HG03520 (cell line): ENCODE measurements at regions not wholly inside any gene's neighbourhood (a gene's known extent, or its start where the extent isn't known, plus 50 kb on each side); places are given as distances from the start of the nearest gene placed in this dataset.
"Not testable (repeated sequence)": the region's sequence is repeated elsewhere in the genome, so short reads cannot be mapped to it uniquely, and the experiment has no call there.

Source experiments
- ATAC-seq: cut with Tn5 transposase; IDR thresholded peaks from one replicate; pipeline ENCODE4 v1.9.1; 2021; ENCODE audit warnings: mild to moderate bottlenecking, moderate library complexity; ENCODE audit not compliant: unreplicated experiment

DNA sequence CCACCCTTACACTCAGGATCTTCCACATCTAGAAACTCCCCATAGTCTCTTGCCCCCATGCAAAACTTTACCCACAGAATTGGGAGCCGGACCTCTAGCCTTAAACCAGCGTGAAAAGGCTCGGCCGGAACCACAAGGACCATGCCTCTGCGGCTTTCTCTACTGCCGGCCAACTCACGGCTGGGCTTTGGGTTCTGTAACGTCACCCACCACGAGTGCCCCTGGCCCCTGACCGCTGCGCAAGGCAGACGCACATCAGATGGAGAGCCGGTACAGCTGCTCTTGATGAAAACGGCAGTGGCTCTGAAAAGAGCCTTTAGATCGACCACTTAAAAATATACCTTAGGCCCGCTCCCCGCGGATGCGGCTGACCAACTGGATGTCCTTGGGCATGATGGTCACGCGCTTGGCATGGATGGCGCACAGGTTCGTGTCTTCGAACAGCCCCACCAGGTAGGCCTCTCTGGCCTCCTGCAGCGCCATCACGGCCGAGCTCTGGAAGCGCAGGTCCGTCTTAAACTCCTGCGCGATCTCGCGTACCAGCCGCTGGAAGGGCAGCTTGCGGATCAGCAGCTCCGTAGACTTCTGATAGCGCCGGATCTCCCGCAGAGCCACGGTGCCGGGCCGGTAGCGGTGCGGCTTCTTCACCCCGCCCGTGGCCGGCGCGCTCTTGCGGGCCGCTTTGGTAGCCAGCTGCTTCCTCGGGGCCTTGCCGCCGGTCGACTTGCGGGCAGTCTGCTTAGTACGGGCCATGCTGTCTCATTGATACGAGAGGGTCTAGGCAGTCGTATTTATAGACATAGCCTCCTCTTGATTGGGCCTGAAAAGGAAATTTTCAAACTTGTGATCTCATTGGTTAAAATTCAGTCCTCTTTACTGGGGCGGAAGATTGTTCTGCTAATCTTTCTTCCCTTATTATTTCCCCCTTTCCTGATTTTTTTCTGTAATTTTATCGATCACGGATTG is 66.3 kb downstream of the FAM72C start:
- not testable (repeated sequence) for ATAC-seq

DNA sequence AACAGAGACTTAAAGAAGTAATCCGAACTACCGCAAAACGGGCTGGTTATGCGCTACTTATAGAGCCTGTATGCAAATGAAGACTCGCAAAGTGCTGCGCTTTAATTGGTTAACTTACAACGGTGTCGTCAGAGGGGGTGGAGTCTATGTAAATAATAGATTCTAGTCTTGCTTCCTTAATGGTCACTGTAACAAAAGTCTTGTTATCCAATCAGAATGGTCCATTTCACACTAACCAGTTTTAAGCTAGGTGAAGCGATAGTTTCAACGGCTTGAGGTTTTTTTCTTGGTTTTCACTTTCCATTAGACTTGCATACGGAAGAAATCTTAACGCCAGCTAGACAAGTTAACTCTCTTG is 67.2 kb downstream of the FAM72C start:
- not testable (repeated sequence) for ATAC-seq

DNA sequence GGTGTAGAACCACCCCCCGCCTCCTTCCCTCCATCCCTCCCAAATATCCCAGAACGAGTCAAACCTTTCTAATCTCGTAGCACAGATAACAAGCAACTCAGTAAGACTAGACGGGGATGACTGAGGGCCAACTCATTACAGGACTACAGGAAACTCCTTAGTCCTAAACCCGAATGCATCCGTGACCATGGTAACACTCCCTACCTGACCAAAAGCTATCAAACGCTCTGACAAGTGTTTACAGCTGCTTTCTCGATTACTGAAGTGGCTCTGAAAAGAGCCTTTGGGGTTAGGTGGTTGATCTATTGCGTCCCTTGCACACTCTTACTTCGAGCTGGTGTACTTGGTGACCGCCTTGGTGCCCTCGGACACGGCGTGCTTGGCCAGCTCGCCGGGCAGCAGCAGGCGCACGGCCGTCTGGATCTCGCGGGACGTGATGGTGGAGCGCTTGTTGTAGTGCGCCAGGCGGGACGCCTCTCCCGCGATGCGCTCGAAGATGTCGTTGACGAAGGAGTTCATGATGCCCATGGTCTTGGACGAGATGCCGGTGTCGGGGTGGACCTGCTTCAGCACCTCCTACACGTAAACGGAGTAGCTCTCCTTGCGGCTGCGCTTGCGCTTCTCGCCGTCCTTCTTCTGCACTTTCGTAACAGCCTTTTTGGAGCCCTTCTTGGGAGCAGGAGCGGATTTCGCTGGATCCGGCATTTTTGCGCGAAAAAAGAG is 67.7 kb downstream of the FAM72C start:
- ATAC-seq: peak; percentile 50

DNA sequence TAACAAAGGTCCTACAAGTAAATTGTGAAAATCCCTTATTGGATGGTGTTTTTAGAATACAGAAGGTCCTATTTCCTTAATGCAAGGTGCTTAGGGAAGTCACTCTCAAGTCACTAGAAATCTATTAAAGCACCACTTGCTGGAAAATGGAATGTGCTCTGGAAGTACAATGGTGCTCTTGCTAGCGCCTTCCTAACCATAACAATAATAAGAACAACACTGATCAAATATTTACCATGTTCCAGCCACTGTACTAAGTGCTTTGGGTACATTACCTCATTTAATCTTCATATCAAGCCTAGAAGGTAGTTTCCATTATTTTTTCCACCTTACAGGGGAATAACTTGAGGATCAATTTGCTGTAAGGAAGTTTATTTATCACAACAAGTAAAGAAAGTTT is 75.4 kb downstream of the FAM72C start:
- not testable (repeated sequence) for ATAC-seq

DNA sequence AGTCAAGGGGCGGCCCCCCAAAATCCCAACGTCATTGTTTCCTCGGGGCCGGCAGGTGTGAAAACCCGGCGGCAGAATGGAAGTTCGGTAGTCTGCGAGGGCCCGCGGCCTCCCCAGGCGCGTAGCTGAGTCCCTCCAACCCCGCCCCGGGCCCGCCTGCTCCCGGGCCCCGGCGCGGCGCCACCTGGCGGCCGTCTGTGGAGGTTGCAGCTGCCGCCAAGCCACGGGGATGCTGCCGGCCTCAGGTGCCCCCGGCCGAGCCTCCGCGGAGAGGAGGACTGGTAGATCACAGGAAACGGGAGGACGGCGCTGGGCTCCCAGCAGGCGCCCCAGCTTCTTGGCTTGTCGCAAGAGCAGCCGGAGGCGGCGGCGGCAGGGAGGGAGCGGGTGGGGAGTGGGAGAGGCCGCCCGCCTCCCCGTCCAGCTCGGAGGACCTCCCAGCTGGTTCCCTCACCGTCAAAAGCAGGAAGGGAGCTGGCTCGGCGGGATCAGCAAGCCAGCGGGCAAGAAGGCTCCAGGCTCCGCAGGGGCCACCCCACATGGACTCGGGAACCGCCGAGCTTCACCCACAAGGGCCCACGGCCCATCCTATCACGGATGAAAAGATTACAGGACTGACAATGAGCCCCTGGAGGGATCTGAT is 86.7 kb downstream of the FAM72C start:
- peak; percentile 87 for ATAC-seq

DNA sequence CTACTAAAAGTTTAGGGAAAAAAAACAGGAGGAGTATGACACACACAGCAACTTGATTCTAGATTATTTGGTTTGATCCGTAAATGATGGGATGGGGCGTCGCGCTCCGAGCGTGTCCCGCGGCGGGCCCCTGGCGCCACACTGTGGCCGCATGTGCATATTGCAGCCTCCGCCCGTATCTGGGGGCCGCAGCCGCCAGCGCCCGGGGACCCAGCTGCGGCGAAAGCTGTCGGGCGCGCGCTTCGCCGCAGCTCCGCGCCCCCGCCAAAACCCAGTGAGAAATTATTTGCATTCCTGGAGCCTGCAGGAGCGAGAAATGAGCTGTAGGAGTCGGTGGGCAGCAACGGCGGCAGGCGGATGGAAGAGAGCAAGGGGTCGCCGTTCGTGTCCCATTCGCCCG is 87.3 kb downstream of the FAM72C start:
- ATAC-seq: peak; percentile 79

DNA sequence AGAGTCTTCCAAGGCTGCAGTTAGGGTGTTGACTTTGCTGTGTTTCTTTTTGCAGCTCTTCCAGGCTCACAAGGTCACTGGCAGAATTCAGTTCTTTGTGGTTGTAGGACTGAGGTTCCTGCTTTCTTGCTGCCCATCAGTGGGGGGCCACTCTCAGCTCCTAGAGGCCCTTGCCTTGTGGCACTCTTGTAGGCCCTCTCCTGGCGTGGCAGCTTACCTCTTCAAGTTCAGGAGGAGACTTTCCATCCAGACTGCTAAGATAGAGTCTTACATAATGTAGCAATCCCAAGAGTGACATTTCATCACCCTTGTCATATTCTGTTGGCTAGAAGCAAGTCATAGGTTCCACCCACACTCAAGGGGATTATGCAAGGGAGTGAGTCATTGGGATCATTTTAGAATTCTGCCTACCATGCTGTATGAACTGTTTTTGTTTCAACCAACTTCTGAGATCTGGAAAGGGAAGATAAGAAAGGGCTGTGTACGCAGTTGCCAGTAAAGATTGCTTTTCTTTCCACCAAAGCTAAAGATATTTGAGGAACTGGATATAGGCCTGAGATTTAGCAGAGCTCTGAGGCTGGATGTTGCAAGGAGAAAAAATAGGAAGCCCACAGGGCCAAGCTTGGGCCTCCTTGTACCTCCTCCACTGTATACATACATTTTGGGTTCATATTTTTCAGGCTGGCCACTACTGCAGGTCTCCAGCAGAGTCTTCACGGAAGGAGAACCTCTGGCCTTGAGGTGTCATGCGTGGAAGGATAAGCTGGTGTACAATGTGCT is 91.8 kb downstream of the FAM72C start:
- not testable (repeated sequence) for ATAC-seq

DNA sequence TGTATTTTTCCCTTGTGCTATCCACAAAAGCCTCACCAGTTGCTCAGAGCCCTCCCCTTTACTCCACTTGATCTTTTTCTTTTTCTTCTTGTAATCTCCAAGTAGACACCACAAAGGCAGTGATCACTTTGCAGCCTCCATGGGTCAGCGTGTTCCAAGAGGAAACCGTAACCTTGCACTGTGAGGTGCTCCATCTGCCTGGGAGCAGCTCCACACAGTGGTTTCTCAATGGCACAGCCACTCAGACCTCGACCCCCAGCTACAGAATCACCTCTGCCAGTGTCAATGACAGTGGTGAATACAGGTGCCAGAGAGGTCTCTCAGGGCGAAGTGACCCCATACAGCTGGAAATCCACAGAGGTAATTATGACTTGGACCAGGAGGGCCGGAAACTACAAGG is 95.8 kb downstream of the FAM72C start:
- not testable (repeated sequence) for ATAC-seq

DNA sequence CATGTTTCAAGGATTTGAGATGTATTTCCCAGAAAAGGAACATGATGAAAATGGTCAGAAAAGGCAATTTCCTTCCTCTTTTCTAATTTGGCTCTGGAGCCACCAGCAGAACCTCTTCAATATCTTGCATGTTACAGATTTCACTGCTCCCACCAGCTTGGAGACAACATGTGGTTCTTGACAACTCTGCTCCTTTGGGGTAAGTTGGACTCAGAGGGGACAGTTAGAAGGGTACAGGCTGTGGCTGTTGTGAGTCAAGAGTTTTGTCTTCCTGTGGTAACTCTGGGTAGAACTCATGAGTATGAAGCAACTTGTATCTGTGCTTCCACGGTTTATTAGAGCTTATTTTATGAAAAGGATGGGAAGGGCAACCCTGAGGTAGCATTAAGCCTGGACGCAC is 97.2 kb downstream of the FAM72C start:
- not testable (repeated sequence) for ATAC-seq

DNA sequence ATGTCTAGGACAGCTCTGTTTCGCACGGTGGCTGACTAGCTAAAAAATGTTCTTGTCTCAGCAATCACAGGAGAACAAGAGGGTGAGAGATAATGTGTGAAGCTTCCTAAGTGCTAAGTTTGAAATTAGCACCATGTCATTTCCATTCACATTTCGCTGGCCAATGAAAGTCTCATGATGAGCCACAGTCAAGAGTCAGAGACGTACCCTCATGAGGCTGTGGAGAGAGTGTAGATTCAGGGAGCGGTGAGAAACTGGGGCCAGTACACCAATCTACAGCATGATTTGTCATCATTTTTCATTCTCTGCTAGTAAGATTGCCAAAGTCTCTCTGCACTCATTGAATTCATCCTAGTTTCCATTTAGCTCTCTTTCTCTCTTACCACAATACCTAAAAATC is 98.1 kb downstream of the FAM72C start:
- ATAC-seq: not testable (repeated sequence)

DNA sequence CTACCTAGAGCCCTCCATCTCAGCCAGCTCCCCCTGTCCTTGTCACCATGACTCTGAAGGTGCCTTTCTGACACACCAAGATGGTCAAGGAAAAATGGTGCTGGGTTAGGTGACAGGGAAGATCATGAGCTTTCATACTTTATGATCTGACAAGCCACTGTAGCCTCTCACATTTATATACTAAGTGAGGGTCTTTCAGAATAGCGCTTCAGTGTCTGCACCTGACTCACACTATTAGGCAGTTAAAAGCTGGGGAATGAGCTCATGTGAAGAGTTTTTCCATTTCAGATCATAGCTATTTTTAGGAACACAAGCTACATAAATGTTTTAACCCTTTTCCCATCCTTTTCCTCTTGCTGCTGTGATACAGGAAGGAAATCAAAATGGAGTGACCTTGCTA is 101.4 kb downstream of the FAM72C start:
- not testable (repeated sequence) for ATAC-seq

DNA sequence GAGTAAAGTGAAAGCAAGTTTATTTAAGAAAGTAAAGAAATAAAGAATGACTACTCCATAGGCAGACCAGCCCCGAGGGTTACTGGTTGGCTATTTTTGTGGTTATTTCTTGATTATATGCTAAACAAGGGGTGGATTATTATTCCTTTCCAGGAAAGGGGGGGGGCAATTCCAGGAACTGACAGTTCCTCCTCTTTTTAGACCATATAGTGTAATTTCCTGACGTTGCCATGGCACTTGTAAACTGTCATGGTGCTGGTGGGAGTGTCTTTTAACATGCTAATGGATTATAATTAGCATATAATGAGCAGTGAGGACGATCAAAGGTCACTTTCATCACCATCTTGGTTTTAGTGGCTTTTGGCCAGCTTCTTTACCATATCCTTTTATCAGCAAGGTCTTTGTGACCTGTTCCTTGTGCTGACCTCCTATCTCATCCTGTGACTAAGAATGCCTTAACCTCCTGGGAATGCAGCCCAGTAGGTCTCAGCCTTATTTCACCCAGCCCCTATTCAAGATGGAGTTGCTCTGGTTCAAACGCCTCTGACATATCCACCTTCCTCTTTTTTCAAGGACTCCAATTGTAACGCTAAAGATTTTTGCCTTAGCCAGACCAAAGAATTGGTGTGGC is 104.1 kb downstream of the FAM72C start:
- not testable (repeated sequence) for ATAC-seq

DNA sequence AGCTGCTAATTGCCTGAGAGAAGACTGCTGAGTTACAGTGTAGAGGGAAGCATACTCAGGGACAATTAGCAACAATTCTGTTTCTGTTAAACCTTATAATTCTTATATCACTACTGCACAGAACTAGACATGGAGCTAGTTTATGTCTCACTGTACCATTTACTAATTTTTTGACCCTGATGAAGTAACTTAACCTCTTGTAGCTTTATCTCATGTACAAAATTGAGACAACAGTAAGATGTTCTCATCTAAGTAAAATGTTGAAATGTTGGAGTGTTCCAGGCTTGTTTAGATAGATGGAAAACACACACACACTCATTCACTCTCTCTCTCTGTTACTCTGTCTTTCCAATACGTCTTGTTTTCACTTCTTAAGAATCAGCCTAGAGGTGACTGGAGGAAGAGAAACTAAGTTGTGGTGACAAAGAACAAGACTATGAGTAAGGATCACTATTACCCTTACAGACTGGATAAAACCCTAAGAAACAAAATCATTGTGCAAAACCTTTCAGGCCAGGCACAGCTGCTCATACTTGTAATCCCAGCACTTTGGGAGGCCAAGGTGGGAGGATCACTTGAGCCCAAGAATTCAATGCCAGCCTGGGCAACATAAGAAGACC is 107.8 kb downstream of the FAM72C start:
- ATAC-seq: not testable (repeated sequence)

DNA sequence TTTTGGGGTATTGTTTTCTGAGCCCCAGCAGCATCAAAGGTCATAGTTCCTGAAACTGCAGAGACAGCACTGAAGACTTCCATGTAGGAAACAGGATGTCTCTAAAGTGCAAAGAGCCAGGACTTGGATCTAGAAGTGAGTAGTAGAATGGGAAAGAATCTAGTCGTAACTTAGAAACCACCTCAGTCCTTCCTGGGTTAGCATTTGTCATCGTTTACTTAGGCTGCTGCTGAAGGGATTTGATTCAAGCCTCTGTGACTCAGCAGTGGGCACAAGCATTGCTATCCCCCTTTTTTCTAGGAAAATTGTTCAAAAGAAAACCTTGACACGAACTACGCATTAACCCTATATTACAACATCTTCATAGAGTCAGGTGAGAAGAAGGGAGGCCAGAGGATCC is 109.1 kb downstream of the FAM72C start:
- ATAC-seq: not testable (repeated sequence)

DNA sequence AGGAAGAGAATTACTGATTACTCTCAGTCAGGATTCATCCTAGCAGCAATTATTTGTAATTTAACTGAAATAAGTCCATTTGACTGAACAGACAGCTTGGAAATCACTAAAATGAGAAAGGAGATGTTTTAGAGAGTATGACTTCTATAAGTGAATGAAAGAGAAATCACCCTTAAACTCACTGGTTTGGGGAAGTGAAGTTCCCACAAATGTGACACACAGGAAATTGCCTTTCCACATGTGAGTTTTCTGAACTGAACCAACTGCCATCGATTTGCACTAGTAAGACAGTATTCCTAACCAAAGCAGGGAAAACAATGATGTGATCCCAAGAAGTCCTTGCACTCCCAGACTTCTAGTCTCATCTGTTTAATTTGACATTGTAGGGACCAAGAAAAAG is 110.5 kb downstream of the FAM72C start:
- not testable (repeated sequence) for ATAC-seq

DNA sequence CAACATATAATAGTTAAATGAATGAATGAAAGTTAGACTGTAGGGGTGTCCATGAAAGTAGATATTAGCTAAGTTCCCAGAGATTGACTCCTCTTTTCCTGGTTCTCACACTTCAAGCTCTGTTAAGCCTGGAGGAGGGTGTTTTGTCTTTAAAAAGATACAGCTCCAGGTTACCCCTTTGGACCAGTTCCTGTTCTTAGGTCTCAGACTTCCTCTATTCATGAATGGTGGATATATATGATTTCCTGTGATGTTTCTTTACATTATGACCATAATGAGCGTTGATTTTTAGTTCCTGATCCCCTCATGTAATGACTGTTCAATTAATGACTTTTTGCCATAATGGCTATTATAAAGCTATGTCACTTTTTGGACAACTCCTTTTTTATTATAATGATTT is 115.9 kb downstream of the FAM72C start:
- not testable (repeated sequence) for ATAC-seq

DNA sequence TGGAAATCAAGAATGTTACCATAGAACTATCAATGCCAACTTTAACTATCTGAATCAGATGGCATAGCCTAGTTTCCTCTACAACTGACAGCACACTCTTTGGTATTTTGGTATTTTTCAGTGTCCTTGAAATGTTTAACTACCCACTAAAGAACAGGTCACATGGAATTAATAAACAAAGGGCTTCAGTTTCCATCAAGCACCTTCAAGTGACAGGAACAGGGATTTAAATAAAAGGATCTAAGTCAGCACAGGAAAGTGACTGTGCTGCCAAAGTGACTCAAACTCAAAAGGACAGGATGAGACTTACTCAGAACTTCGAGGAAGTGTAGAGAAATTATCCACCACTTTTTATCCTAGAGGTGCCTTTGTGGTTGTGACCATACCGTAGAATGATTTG is 117.7 kb downstream of the FAM72C start:
- not testable (repeated sequence) for ATAC-seq

DNA sequence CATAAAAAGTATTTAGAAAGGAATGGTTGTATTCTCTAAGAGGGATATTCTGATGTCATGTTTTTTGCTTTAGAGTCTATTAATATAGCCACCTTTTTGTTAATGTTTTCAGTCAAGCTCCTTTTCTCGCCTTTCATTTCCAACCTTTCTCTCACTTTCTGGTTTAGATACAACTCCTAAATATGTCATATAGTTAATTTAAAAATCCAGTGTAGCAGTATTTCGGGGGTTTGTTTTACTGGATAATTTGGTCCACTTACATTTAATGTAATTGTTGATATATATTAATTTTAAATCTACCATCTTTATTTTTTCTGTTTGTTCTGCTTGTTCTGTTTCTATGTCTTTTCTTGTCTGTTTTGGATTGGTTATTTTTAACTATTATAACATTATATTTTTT is 121.1 kb downstream of the FAM72C start:
- not testable (repeated sequence) for ATAC-seq

DNA sequence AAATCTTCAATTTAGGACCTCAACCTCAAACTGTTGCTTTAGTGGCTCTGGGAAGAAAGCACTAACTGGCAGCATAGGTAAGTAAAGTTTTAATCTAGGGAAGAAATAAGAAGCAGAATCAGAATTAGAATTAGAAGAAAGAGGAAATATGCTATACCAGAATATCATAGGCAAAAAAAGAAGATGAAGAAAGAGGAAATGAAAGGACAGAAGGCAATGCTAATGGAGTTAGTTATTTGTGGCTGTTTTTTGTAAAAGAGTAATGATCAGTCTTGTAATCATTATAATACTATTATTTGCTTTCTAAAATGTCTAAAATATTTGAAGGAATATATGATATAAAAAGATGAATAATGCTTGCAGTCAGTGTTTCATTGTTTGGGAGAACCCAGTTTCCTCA is 122.9 kb downstream of the FAM72C start:
- ATAC-seq: not testable (repeated sequence)

DNA sequence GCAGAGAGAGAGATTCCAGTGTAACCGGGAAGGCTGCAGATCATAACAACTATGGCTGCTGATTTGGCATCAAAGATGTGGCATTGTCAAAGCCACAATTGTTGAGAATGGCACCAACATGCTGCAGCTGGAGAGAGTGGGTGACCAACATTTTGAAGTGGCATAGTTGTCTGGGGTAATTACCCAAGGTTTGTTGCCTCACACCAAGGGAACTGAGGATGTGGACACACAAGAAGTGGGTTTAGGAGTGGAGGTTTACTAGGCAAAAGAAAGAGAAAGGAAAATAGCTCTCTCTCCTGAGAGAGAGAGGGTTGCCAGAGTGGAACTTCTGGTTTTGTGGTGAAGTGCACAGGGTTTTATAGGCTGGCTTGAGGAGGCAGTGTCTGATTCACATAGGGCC is 126.6 kb downstream of the FAM72C start:
- not testable (repeated sequence) for ATAC-seq
